ENCODE measurements at regions not wholly inside any gene's neighbourhood (a gene's known extent, or its start where the extent isn't known, plus 50 kb on each side); places are given as distances from the start of the nearest gene placed in this dataset.

- no peaks in the 10 kb centered on the region for H3K27me3 Mint-ChIP-seq (ENCODE audit: insufficient read depth)
- DNase-seq = peak; percentile 97
These were observed 66.6 kb upstream of the ODC1 start for GRCh38 chr2:10514743-10515142.

GRCh38 chr2:10514273-10514672 is 66.1 kb upstream of the ODC1 start:
- Mint-ChIP-seq H3K27ac (peak overlapping the region; percentile 94), H3K9me3 (no peaks in the 10 kb centered on the region; the same call in 1 of the 2 replicates), H3K4me1 (ENCODE audit: low read depth) (peaks cover 22% of the 10 kb centered on the region), H3K36me3 (ENCODE audit: low read depth) (peaks cover 25% of the 10 kb centered on the region), H3K27me3 (ENCODE audit: insufficient read depth) (no peaks in the 10 kb centered on the region), H3K4me3 (peak overlapping the region; percentile 79)
- DNase-seq = no peak
- TF ChIP-seq, protein P1, sequence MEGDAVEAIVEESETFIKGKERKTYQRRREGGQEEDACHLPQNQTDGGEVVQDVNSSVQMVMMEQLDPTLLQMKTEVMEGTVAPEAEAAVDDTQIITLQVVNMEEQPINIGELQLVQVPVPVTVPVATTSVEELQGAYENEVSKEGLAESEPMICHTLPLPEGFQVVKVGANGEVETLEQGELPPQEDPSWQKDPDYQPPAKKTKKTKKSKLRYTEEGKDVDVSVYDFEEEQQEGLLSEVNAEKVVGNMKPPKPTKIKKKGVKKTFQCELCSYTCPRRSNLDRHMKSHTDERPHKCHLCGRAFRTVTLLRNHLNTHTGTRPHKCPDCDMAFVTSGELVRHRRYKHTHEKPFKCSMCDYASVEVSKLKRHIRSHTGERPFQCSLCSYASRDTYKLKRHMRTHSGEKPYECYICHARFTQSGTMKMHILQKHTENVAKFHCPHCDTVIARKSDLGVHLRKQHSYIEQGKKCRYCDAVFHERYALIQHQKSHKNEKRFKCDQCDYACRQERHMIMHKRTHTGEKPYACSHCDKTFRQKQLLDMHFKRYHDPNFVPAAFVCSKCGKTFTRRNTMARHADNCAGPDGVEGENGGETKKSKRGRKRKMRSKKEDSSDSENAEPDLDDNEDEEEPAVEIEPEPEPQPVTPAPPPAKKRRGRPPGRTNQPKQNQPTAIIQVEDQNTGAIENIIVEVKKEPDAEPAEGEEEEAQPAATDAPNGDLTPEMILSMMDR (IDR thresholded peaks at IDR 0.05) = no peak

More at GRCh38 chr2:10514743-10515142, 66.6 kb upstream of the ODC1 start:
- Mint-ChIP-seq H3K9me3 (no peaks in the 10 kb centered on the region; the same call in 1 of the 2 replicates), H3K4me3 (peak overlapping the region; percentile 79), H3K36me3 (ENCODE audit: low read depth) (peaks cover 25% of the 10 kb centered on the region), H3K4me1 (ENCODE audit: low read depth) (peaks cover 22% of the 10 kb centered on the region), H3K27ac (peak overlapping the region; percentile 94)
- TF ChIP-seq, protein P1 (IDR thresholded peaks at IDR 0.05) = no peak

- Mint-ChIP-seq H3K9me3 (no peaks in the 10 kb centered on the region; the same call in 1 of the 2 replicates), H3K27me3 (ENCODE audit: insufficient read depth) (no peaks in the 10 kb centered on the region), H3K4me3 (no peak overlapping the region), H3K4me1 (ENCODE audit: low read depth) (peaks cover 22% of the 10 kb centered on the region), H3K27ac (no peak overlapping the region), H3K36me3 (ENCODE audit: low read depth) (peaks cover 25% of the 10 kb centered on the region)
- DNase-seq = no peak
- TF ChIP-seq, protein P1 (IDR thresholded peaks at IDR 0.05) = no peak
These were observed 65.1 kb upstream of the ODC1 start for GRCh38 chr2:10513201-10513600.

GRCh38 chr2:10508038-10508437 is 59.9 kb upstream of the ODC1 start:
- TF ChIP-seq, protein P1 (IDR thresholded peaks at IDR 0.05) = no peak
- Mint-ChIP-seq H3K27ac (no peak overlapping the region), H3K27me3 (ENCODE audit: insufficient read depth) (no peaks in the 10 kb centered on the region), H3K36me3 (ENCODE audit: low read depth) (no peaks in the 10 kb centered on the region), H3K4me1 (ENCODE audit: low read depth) (no peaks in the 10 kb centered on the region), H3K4me3 (no peak overlapping the region), H3K9me3 (no peaks in the 10 kb centered on the region)
- no peak for DNase-seq

DNA sequence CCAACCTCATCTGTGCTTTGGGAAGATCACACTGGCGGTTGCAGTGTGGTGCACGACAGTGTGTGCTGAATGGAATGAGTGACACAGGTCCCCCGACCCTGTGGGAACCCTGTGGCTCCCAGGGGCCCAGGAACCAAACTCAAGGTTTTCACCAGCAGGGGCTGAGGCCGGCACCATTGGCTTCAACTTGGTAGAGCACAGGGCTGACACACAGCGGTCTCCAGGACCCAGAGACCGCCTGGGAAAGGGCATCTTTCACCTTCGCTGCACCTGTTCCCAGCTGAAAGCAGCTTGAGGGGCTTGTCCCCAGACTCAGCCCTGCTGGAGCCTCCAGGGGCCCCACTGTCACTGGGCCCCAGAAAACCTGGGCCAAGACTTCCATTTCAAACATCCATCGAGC is 59.0 kb upstream of the ODC1 start:
- Mint-ChIP-seq H3K27me3 (ENCODE audit: insufficient read depth) (no peaks in the 10 kb centered on the region), H3K4me3 (no peak overlapping the region), H3K9me3 (no peaks in the 10 kb centered on the region), H3K27ac (no peak overlapping the region), H3K4me1 (ENCODE audit: low read depth) (no peaks in the 10 kb centered on the region), H3K36me3 (ENCODE audit: low read depth) (no peaks in the 10 kb centered on the region)
- no peak for DNase-seq
- TF ChIP-seq, protein P1 (IDR thresholded peaks at IDR 0.05) = no peak
